Common myeloid progenitor, CD34-positive (primary cell): ENCODE measurements at regions not wholly inside any gene's neighbourhood (a gene's known extent, or its start where the extent isn't known, plus 50 kb on each side); places are given as distances from the start of the nearest gene placed in this dataset.

Experiments used
- CTCF ChIA-PET: fragments of 350-600 bp; sonication (Branson Sonifier 250); formaldehyde crosslinking; loops from one replicate; lab custom pipeline; 2021; ENCODE audit warnings: antibody characterized with exemption; lab: Charles Lee
- POLR2A ChIA-PET: fragments of 350-600 bp; sonication (Branson Sonifier 250); formaldehyde crosslinking; loops from one replicate; lab custom pipeline; 2021; ENCODE audit warnings: antibody characterized with exemption; lab: Charles Lee
- DNase-seq, 3 donors: peaks; one replicate each; pipeline versions ENCODE4 v3.0.0 to v3.0.0-alpha.2; 2013
- H3K27ac ChIP-seq, 2 experiments: 1 replicate in 1 of 2; 2 replicates in 1 of 2; pipeline ENCODE4 v1.7.0; 2013; ENCODE audit warnings: inconsistent platforms in 2 of 2, low read length in 2 of 2, mild to moderate bottlenecking in 2 of 2, low read depth in 1 of 2, moderate library complexity in 1 of 2; ENCODE audit not compliant: severe bottlenecking in 2 of 2, insufficient read depth in 1 of 2, poor library complexity in 1 of 2
- H3K27me3 ChIP-seq, 5 experiments: replicated peaks in 2 of 5; 1 replicate in 3 of 5; 2 replicates in 2 of 5; pipeline versions ENCODE4 v1.6.1 to v1.7.0; 2013; ENCODE audit warnings: low read length in 4 of 5, mild to moderate bottlenecking in 2 of 5, moderate library complexity in 2 of 5, inconsistent platforms in 1 of 5; ENCODE audit not compliant: insufficient read depth in 5 of 5, control insufficient read depth in 4 of 5
- H3K36me3 ChIP-seq, 4 experiments: 1 replicate in 2 of 4; 2 replicates in 2 of 4; pipeline versions ENCODE4 v1.6.1 to v1.7.0; 2013; ENCODE audit warnings: low read length in 3 of 4, control low read depth in 1 of 4, mild to moderate bottlenecking in 1 of 4; ENCODE audit not compliant: control insufficient read depth in 4 of 4, insufficient read depth in 4 of 4
- H3K4me1 ChIP-seq, 4 experiments: 1 replicate in 3 of 4; 2 replicates in 1 of 4; pipeline versions ENCODE4 v1.6.1 to v1.7.1; 2013; ENCODE audit warnings: low read length in 3 of 4, mild to moderate bottlenecking in 3 of 4, control low read depth in 1 of 4, inconsistent platforms in 1 of 4, moderate library complexity in 1 of 4; ENCODE audit not compliant: control insufficient read depth in 4 of 4, insufficient read depth in 4 of 4; ENCODE audit errors: control extremely low read depth in 1 of 4
- H3K4me3 ChIP-seq, 7 experiments: 1 replicate in 4 of 7; 2 replicates in 3 of 7; pipeline versions ENCODE4 v1.5.1 to v1.7.0; 2013; ENCODE audit warnings: mild to moderate bottlenecking in 7 of 7, low read length in 6 of 7, moderate library complexity in 6 of 7, inconsistent platforms in 2 of 7, low read depth in 2 of 7, control low read depth in 1 of 7; ENCODE audit not compliant: insufficient read depth in 4 of 7, control insufficient read depth in 1 of 7; ENCODE audit errors: extremely low read depth in 1 of 7
- H3K9me3 ChIP-seq, 5 experiments: 1 replicate in 4 of 5; 2 replicates in 1 of 5; pipeline versions ENCODE4 v1.6.1 to v1.7.1; 2013; ENCODE audit warnings: low read length in 4 of 5, mild to moderate bottlenecking in 2 of 5, inconsistent platforms in 1 of 5, low read depth in 1 of 5, moderate library complexity in 1 of 5; ENCODE audit not compliant: control insufficient read depth in 4 of 5, insufficient read depth in 2 of 5; ENCODE audit errors: control extremely low read depth in 1 of 5
- whole genome bisulfite sequencing: methylation state at CpG from one replicate; pipeline ENCODE4 v1.1.5; 2013; ENCODE audit not compliant: insufficient coverage; 5-methylcytosine and 5-hydroxymethylcytosine counted together

DNA sequence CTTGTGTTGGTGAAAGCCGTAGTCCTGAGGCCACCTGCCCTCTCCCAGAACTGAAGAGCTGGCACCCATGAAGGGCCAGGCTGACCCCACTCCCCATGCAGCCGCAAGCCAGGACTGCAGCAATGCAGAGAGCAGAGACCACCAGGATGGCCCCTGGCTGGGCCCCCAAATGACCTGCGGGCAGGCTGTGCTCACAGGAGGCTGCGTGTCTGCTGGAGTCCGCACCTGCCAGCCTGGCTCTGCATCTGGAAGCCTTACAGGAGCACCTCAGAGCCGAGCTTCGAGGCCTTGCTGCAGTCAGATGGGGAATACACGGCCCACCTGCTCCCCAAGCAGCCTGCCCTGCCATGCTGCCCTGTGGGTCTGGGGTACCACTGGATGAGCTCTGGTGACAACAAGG, 1336.8 kb downstream of the TBC1D22A start:
- DNase-seq, result no peak
- H3K27me3 ChIP-seq, result no peaks in the 10 kb centered on the region
- 94% methylated on average over 8 of the region's 8 CpGs for WGBS
- H3K4me3 ChIP-seq, result peak overlapping the region in 2 of 7 experiments; percentile 56
- CTCF ChIA-PET, result interaction anchor here (1.4 kb wide), 1 partner anchor 11 kb away, joined by 3 read pairs; no protein-coding TSS in a partner anchor
- peaks cover 4 to 58% (median 52%) of the 10 kb centered on the region in 4 experiments for H3K4me1 ChIP-seq
- H3K36me3 ChIP-seq, result no peaks in the 10 kb centered on the region
- H3K9me3 ChIP-seq, result no peaks in the 10 kb centered on the region
- POLR2A ChIA-PET, result no interaction called here
- no peak overlapping the region for H3K27ac ChIP-seq

DNA sequence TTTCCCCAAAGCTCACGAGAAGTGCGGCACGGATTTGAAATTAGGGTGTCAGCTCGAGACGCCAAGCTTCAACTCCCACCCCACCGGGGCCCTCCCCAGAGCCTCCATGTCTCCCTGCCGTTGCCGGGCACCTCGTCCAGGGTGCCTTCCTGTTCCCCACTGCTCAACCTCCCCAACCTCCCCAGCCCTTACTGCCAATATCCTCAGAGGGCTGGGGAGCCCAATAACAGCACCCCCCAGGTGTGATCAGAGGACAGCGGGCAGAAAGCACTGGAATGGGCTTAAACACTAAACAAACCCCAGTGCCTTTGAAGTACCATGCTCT, 1336.4 kb downstream of the TBC1D22A start:
- ChIA-PET CTCF (interaction anchor here (1.4 kb wide), 1 partner anchor 12 kb away, joined by 3 read pairs; no protein-coding TSS in a partner anchor), POLR2A (no interaction called here)
- 24% methylated on average over 5 of the region's 10 CpGs for WGBS
- H3K4me1 ChIP-seq, result peaks cover 4 to 61% (median 55%) of the 10 kb centered on the region in 4 experiments
- H3K36me3 ChIP-seq, result no peaks in the 10 kb centered on the region
- no peak overlapping the region for H3K27ac ChIP-seq
- no peaks in the 10 kb centered on the region for H3K9me3 ChIP-seq
- DNase-seq, result no peak
- H3K27me3 ChIP-seq, result no peaks in the 10 kb centered on the region
- H3K4me3 ChIP-seq, result peak overlapping the region in 4 of 7 experiments; percentile 40 to 56 (median 53)

DNA sequence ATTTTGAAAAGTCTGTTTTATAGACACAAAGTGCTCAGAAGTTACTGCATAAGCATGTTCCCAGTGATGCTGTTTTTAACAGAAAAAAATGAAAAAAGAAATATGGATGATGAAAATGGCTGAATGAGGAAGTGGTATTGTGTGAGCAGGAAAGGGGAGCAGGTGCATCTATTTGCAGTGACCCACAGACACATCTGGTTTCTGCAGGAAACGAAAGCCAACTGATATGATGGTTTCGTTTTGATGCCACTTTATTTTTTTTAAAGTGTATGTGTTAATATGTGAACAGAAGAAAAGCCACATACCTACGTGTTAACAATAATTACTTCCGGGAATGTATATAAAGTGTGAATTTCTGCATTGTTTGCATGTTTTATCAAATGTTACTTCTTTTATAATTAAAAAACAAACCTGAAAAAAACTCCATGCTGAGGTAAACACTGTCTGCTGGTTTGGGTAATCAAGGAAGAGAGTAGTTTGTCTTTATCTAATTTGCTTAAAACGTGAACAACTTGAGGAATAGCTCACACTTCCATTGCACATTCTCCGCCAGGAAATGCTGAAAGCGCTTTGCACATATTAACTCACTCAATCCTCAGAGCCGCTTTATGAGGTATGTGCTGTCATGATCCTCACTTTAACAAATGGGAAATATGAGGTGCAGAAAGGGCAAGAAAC, 1335.9 kb downstream of the TBC1D22A start:
- peak; percentile 93 to 99 (median 97) for DNase-seq
- H3K4me3 ChIP-seq, result peak overlapping the region in 5 of 7 experiments; percentile 37 to 56 (median 50)
- H3K9me3 ChIP-seq, result no peaks in the 10 kb centered on the region
- H3K4me1 ChIP-seq, result peaks cover 4 to 62% (median 55%) of the 10 kb centered on the region in 4 experiments
- no peak overlapping the region for H3K27ac ChIP-seq
- no peaks in the 10 kb centered on the region for H3K27me3 ChIP-seq
- ChIA-PET POLR2A (no interaction called here), CTCF (interaction anchor here (1.4 kb wide), 1 partner anchor 12 kb away, joined by 3 read pairs; no protein-coding TSS in a partner anchor)
- H3K36me3 ChIP-seq, result no peaks in the 10 kb centered on the region
- WGBS, result 20% methylated on average over 1 of the region's 8 CpGs

DNA sequence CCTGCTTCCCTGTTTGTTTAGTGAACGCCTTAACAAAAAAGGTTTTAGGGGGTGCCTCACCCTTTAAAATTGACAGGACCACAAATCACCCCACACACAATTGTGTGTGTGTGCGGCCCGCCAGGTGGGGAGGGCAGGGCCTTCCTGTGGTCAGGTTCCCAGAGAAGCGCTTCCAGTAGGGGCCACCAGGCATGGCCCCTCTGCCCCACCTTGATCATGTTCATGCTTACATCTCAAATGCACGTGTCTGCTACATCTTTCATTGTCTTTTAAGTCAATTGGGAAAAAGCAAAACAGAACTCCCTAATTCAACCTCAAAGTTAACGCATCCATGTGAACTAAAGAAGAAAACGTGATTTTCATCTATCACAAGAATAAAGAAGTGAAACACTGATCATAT, 1335.3 kb downstream of the TBC1D22A start:
- peak overlapping the region in 2 of 7 experiments; percentile 4 to 32 for H3K4me3 ChIP-seq
- no peaks in the 10 kb centered on the region for H3K27me3 ChIP-seq
- peaks cover 4 to 62% (median 55%) of the 10 kb centered on the region in 4 experiments for H3K4me1 ChIP-seq
- POLR2A ChIA-PET, result no interaction called here
- CTCF ChIA-PET, result no interaction called here
- 45% methylated on average over 4 of the region's 7 CpGs for WGBS
- H3K36me3 ChIP-seq, result no peaks in the 10 kb centered on the region
- H3K9me3 ChIP-seq, result no peaks in the 10 kb centered on the region
- DNase-seq, result no peak
- H3K27ac ChIP-seq, result no peak overlapping the region

- no peak for DNase-seq
- Histone ChIP-seq H3K27me3 (no peaks in the 10 kb centered on the region), H3K36me3 (no peaks in the 10 kb centered on the region), H3K27ac (no peak overlapping the region), H3K4me1 (peaks cover 4 to 66% (median 55%) of the 10 kb centered on the region in 4 experiments), H3K4me3 (no peak overlapping the region), H3K9me3 (no peaks in the 10 kb centered on the region)
- CTCF ChIA-PET, result no interaction called here
- POLR2A ChIA-PET, result no interaction called here
- WGBS, result 81% methylated on average over 6 of the region's 13 CpGs
Observed at GRCh38 chr22:48096851-48097665, 1334.6 kb downstream of the TBC1D22A start.

- H3K27me3 ChIP-seq, result no peaks in the 10 kb centered on the region
- peaks cover 4 to 67% (median 54%) of the 10 kb centered on the region in 4 experiments for H3K4me1 ChIP-seq
- ChIA-PET CTCF (no interaction called here), POLR2A (no interaction called here)
- no peak overlapping the region for H3K27ac ChIP-seq
- no peak overlapping the region for H3K4me3 ChIP-seq
- WGBS, result 94% methylated on average over 7 of the region's 7 CpGs
- no peaks in the 10 kb centered on the region for H3K9me3 ChIP-seq
- no peak for DNase-seq
- H3K36me3 ChIP-seq, result no peaks in the 10 kb centered on the region
Observed at GRCh38 chr22:48096411-48096810, 1334.0 kb downstream of the TBC1D22A start.
